NCI-H446 (cell line): ENCODE measurements at regions not wholly inside any gene's neighbourhood (a gene's known extent, or its start where the extent isn't known, plus 50 kb on each side); places are given as distances from the start of the nearest gene placed in this dataset.

Experiments used
- DNase-seq, 2 experiments: peaks; one replicate each; lab custom pipeline; 2025; lab: John Stamatoyannopoulos, UW

DNA sequence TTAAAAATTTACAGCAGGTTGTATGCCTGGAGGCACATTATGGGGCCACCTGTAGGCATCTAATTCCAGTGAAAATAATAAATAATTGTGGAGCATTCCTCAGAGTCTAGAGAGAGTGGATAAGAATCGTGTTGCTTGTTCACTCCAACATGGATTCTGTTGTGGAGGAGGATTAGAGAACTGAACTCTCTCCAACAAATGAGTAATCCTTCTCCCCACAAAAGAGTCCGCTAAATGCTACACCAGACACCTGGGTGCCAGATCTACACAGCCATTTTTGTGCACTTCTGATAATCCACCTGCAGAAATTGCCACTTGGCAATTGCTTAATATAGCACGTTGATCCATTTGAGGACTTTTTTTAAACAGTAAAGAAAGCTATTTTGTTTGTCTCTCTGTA lies 113.7 kb upstream of the DPYD start:
- DNase-seq, result peak; percentile 83 to 84

DNA sequence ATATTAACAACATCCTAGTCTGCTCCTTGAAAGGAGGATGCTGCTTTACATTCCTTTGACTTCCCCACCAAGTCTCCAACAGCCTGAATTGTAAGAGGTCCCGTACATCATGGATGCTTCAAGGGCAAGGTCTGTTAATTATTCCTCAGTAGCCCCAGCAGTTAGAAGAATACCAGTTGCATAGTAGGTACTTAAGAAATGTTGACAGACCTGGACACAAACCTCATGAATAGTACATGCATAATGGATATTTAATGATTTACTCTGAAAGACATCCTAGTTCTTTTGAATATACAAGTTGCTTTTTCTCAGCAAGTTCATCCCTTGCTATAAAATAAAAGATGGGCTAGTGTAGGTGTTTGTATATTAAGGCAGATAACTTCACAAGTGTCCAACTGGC lies 112.1 kb upstream of the DPYD start:
- DNase-seq, result peak; percentile 18 to 33

DNA sequence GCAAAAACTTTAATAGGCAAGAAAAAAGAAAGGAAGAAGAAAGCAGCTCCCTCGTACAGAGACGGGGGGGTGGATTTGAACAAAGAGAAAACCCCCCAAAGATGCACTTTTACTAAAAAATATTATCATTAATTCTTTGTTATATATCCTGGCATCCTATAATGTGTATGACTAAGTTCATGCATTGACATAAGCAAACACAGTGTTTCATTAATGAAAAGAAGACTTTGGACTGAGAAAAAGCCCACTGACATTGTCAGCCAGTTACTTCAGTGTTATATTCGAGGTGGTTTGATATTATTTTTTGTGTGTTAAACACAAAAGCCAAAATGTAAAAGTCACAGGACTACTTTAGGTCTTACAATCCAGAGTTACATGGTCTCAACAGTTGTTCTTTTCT lies 110.1 kb upstream of the DPYD start:
- no peak for DNase-seq

DNA sequence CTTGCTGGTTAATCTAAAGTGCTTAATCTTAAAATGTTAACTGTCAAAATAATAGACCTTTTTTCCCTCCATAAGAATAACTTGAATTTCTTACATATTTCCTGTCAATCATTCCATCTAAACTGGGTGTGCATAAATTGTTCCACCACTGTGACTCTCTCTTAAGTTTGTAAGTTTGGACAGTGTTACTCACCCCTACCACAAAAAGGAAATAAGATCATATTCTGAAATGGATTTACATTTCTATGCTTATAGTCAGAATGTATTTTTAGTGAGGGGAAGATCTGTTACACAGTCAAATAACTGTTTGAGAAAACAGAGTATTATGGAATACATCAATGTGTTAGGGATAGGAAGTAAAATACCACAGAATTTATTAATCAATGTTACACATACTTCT lies 109.6 kb upstream of the DPYD start:
- DNase-seq, result peak in 1 of 2 experiments; percentile 52

DNA sequence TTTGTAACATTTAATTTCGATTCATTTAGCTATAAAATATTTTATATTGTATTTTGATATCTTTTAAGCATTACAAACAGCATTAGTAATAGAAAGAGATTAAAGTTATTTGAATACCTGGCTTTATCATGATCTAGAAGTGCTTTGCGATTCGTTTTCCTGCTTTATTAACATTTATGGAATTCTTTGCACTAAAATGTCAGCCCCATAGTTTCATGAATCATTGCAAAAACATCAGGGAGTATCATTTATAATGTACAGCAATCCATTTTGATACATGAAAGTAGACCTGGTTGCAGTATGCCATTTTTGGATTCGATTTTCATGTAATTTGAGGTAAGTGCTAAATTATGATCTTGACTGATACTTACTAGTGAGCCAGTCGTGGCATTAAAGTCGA lies 108.0 kb upstream of the DPYD start:
- DNase-seq, result peak; percentile 23 to 34

DNA sequence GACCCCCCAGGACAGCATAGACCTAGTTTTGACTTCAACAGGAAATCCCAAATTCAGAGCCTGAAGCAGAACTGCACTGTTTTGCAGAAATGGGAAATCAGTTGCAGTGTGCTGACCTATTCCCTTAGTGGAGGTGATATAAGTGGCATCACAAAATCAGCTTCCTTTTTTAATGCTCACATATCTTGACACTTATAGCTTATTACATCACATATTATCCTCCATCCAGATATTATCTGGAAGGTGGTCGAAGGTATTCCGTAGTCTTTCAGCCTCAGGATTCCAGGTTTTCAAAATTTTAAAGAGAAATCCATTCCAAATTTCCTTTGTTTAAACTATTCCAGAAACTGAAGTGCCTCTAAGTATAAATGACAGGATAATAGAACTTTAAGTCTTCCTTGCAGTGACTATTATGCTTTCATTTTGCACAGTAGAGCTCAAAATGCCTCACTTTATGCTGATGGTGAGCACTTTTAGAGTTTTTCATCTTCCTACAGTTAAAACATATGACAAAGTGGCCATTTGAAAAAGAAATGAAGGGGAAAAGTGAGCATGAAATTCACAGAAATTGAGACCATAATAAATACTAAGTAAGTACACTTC lies 106.4 kb upstream of the DPYD start:
- peak in 1 of 2 experiments; percentile 45 for DNase-seq

DNA sequence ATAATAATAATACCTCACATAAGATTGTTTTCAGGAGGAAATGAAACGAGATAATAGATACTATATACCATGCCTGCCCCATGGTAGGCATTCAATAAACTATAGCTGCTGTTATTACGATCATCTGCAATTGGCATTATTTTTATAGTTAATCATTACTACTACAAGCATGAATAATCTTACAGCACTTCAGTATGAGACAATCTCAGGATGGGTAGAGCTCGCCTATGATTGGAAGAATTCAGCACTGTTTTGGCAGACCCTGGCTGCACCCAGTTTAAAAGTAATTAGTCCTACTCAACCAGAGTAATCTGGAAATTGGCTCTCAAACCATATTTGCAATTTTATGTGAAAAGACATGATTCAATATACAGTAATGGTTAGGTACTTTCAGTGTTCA lies 105.0 kb upstream of the DPYD start:
- peak; percentile 54 to 60 for DNase-seq

DNA sequence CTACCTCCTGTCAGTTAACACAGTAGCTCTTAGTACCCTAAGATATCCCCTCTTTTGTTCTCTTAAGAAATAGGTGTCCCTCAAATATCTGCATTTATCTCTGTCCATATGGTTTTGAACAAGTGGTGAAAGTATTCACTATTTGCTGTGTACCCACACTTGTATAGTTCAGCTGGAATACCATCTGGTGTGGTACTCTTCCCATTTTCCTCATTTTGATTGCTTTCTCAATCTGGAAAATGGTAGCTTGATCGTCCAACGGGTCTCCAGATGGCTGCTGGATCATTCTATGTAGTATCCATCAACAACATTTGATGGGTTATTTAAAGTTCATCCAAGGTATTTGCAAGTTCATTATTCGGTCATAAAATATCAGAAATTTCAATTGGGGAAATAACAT lies 100.3 kb upstream of the DPYD start:
- peak; percentile 53 to 86 for DNase-seq

DNA sequence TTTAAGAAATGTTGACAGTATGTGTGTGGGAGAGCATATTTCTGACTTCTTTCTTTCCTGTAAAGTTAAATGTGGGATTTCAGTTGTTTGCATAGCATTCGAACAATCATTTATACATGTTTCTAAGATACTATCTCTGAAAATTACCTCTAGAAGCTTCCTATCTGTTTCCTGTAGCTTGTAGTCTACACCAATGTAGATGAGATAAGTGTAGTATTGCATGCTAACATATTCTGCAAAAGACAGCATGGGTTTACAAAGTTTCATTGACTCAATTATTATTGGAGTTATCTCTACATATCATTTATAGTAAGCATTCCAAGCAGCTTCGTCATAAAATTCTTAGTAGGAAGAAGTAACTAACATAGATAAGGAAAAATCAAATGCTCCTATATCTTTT lies 98.9 kb upstream of the DPYD start:
- no peak for DNase-seq

DNA sequence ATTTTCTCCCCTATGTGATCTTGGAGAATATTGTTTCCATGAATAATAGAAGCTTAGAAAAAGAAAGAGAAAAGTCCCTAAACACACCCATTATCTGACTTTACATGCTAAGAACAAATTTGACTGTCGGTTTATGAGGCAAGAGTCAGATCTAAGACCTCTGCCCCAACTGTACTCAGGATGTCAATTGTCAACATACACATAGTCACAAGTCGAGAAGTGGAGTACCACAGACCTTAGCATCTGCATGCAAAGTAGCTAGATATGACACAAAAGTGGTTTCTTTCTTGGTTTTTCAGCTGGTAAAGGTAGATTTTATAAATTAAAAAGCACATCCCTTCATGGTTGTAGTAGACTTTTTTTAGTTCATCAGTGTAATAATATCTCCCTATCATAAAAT lies 97.2 kb upstream of the DPYD start:
- DNase-seq, result no peak

DNA sequence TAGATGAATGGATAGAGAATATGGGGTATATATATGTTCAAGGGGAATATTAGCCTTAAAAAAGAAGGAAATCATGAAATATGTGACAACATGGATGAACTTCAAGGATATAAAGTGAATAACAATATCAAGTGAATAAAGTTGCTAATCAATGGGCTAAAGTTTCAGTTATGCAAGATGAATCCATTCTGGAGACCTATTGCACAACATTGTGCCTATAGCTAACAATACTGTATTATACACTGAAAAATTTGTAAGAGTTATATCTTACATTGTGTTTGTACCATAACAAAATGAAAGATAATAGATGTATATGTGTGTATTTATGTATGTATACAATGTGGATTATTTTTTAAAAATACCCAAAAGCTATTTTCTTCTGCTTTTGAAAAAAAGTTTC lies 96.3 kb upstream of the DPYD start:
- DNase-seq, result no peak

DNA sequence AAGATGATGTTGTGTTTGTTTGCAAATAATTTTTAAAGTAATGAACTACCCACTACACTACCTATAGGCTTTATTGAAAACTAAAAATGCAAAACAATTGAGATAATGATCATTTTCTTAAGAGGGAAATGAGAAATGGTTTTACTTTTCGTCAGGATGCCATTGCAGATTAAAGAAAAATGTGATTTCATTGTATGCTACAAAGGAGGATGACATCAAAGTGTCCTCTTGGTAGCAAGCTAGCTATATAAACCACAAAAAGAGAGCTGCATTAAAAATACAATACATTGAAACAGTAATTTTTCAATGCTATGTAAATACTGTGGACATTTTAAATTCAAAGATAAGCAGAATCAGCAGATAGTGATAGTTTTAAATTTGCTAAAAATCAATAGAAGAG lies 87.5 kb upstream of the DPYD start:
- no peak for DNase-seq

DNA sequence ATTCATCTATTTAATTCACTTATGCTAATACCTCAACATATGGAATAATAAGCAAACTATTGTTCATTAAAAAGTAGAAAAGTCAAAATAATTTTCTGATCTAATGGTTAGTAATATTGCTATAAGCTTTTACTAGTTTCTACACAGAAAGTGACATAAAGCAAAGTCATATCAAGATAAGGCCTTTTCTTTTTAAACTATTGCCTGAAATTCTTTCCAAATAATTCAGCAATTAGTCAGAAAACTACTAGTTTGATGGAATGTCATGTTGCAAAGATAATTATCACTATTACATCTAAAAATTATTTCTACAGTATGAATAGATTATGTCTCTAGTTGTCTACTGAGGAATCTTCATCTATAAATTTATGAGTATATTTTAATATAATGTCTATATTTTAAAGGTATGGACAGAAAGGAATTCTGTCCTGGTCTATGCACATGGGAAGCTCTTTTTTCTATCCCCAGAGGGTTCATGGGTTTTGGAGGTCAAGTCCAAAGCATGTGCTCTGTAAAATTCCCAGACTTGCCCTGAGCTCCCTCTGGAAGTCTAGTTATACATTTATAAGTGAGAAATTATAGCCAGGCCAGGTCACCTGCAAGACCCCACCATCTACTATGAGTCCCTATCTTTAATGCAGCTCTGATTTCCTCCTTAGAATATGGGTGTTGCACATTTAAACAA lies 84.6 kb upstream of the DPYD start:
- DNase-seq, result no peak

DNA sequence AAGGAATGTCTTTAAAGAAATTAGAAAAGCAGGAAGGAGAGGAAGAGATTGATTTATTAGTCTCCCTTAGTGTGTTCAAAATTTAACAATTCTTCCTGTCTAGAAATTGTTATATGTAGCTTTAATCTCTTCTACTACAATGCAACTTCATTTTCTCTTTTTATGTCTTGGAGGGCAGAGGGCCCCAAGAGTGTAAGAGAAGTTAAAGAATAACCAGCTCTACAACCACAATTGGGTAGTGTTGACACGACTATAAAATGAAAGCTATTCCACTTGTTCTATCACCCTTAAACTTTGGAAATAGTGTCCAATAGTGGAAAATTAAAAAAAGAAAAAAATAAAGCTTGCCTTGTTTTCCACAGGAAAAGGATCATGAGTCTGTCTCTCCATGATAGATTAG lies 82.6 kb upstream of the DPYD start:
- DNase-seq, result no peak

DNA sequence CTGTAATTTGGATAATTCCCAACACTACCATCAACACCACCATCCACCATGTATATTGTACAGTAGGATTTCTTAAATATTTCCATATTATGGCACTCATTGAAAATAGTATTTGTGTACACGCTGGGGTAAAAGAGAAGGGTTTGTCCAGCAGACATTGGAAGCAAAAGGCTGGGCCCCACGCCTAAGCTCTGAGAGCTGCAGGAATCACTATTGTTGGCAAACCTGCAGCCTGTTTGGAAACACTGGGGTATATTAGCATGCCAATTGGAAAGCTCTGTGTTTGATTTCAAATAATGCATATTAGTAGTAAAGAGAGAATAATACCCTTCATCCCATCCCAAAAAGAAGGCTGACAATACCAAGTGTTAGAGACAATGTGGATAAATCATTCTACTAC lies 81.5 kb upstream of the DPYD start:
- peak in 1 of 2 experiments; percentile 48 for DNase-seq

DNA sequence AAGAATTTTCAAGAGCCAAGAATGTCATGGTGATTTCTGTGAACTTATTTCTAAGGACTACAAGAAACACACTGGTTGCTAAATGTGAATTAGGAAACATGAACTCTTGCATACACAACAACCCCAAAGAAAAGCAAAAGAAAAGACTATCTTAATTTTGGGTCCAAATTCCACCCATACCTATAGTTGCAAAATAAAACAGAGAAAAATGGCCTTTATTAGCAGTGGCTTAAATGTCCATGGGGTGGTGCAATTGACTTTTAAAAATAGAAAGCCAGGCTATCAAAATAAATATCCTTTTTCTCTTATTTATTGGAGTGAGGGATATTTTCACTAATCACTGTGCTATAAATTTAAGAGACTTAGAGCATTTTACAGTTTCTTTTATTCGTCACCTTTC lies 80.9 kb upstream of the DPYD start:
- DNase-seq, result peak in 1 of 2 experiments; percentile 10

DNA sequence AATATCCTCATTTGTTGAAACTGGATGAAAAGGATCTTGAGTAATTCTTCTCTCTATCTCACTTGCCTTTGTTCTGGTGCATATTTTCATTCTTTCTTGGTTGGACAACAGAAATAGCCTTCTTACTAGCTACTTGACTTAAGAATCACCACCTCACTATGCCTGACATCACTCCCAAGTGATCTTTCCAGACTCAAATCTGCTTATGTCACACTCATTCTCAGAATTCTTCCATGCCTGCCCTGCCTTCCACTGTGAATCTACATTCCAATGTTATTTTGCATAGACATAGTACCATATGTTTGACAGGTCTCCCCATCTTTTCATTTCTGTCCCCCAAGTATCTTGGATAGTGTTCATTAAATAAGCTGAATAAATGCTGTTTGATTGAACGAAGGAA lies 78.5 kb upstream of the DPYD start:
- no peak for DNase-seq

DNA sequence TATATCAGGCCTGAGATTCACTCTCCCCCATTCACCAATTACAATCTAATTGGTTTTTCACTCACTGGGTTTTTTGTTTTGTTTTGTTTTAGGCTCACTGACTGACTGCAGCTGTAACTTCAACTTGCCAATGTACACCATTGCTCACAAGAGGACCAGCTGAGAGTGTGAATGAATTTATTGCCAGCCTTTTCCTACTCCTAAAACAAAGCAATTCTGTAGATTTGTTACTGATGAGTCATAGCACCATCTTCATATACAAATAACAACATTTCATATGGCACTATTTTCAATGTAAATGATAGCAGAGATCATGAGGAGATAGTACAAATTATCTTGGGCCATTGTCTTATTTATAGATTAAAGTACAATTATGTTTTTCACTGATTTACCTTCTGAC lies 76.0 kb upstream of the DPYD start:
- DNase-seq, result peak in 1 of 2 experiments; percentile 29

DNA sequence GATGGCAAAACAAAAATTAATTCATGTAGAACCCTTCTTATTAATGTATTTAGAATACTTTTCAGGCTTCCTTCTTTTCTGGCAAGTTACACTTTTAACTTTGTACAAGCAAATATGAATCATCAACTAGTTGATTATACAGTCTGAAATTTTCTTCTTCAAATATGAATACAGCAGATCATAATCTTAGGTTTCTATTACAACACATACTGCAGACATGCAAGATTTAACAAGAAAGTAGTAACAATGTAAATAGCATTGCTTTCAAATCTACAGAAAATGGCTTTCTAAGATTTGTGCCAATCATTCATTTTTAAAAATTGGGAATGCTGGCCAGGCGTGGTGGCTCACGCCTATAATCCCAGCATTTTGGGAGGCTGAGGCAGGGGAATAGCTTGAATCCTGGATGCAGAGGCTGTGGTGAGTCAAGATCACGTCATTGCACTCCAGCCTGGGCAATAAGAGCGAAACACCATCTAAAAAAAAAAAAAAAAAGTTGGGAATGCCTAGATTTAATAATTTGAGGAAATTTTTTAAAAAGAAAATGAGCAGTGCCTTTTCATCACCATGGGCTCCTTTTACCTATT lies 68.4 kb upstream of the DPYD start:
- no peak for DNase-seq

DNA sequence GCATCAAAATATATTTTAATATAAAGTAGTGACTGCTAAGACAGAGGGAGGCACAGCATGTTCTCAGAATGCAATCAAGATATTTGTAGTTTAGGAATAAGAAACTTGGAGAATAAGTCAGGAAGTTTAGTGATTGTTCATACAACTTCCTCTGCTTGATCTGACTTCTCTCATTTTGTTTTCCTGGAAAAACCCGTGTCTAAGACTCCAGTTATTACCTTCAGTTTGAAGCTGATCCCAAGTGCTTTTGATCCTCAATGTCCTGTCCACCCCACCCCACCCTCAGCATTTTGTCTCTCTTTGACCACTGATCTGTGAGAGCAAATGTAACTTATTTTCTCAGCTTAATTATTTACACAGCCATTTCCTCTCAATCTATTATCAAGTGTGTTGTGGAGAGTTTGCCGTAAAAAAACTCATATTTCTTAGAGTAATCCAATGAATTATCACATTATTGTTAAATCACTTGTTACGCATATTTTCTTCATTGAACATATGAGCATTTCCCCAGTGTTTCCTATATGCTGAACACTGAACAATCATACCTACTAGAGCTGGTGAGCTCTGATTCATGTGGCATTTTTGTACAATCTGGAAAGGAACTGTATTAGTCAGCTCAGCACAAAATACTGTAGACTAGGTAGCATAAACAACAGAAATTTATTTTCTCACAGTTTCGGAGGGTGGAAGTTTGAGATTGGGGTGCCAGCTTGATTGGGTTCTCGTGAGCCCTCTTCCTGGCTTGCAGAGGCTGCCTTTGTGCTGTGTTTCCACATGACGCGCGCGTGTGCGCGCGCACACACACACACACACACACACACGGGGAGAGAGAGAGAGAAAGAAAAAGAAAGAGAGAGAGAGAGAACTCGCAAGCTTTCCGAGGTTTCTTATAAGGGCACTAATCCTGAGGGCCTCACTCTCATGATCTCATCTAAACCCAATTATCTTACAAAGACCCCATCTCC lies 65.5 kb upstream of the DPYD start:
- no peak for DNase-seq

DNA sequence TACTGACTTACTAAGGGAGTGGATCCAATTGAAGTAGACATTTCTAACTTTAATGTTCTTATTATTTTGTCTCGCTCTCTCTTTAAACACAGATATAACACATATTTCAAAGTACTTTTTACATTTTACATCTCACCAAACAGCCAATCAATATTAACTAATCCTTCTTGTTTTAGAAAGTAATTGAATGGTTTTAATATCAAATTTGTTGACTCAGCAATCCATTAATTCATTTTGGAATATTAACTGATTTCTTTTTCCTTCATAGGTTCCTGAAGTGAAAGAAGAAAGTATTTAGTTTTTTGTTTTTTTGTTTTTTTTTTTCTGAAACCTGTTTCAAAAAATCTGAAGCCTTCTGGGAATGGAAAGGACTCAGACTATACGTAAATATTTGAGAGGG lies 62.3 kb upstream of the DPYD start:
- no peak for DNase-seq

DNA sequence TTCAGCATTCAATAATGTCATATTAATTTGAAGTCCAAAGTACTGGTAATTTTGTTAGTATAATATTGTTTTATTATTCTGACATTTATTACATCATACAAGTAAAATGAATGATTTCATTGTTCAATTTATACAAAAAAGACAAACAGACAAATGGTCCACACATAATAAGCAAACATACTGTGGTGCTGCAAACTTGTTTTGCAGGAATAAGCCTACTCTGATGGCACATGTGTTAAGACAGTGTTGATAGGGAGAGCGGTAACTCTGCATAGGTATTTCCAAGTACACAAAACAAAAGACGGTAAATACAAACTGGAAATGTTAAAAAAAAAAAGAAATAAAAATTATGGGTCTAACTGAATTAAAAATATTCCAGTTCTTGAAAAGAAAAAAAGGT lies 59.7 kb upstream of the DPYD start:
- DNase-seq, result no peak

DNA sequence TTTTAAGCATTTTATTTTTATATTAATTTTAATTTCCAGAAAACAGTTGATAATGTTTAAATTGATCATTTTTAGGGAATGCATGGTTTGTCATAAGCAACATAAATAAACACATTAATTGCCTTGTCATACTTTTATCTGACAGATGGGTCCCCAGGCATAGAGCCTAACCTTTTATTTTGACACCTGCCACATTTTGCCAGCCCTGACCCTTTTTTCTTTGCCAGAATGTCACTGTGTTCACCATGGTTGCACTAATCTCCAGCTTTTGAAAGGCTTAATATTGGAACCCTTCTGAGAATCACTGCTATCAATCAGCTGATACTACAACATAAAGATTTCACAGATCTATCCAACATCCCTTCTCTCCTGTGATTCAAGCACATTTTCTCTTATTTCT lies 56.0 kb upstream of the DPYD start:
- DNase-seq, result peak; percentile 21 to 78
